ENCODE measurements at regions not wholly inside any gene's neighbourhood (a gene's known extent, or its start where the extent isn't known, plus 50 kb on each side); places are given as distances from the start of the nearest gene placed in this dataset.

DNA sequence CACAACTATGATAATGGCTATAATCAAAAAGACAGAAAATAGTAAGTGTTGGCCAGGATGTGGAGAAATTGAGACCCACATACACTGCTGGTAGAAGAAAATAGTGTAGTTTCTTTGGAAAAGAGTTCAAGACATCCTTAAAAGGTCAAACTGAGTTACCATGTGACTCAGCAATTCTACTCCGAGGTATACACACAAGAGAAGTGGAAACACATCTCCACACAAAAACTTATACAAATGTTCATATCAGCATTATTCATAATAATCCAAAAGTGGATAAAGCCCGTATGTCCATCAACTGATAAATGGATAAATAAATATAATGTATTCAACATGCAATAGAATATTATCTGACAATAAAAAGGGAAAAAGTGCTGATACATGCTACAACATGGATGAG, 532.2 kb downstream of the NR2F1-AS1 start:
- no peak for DNase-seq

DNA sequence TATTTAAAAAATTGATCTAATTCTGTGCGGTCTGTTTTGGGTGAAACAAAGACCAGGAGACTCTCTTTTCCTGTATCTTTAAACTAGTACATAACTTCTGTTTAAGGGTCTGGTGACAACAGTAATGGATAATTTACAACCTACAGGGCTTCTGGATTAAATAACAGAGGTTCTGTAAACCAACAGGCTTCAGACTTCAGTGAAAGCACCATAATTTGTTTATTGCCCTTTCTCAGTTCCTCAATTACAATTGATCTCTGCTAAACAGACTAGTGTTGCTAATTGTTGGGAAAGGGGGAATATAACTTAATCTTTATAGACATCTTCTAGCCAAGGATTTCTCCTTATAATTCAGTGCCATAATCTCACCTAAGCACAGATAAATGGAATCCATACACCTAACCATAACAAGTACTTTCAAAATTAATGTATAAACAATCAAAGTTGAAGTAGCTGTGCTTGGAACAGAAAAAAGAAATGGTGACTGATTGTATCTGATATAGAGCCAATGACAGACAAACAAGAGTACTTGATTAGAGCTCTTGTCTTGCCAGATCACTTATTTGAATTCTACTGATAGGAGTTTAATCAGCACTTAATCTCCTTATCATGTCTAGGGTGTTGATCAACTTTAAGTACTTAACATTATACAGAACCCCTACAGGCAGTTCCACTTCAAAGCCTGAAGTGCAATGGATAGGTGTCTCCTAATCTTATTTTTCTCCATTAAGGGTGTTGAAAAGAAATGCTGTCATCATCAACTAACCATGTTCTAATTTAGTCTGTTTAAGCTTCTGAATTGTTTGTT, 536.0 kb downstream of the NR2F1-AS1 start:
- no peak for DNase-seq

DNA sequence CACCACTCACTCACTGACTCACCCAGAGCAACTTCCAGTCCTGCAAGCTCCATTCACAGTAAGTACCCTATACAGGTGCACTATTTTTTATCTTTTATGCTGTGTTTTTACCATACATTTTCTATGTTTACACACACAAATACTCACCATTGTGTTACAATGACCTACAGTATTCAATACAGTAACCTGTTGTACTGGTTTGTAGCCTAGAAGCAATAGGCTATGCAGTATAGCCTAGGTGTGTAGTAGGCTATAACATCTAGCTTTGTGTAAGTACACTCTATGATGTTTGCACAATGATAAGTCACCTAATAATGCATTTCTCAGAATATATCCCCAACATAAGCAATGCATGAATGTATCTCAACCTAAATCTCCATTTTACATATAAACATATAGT, 541.1 kb downstream of the NR2F1-AS1 start:
- DNase-seq, result no peak

DNA sequence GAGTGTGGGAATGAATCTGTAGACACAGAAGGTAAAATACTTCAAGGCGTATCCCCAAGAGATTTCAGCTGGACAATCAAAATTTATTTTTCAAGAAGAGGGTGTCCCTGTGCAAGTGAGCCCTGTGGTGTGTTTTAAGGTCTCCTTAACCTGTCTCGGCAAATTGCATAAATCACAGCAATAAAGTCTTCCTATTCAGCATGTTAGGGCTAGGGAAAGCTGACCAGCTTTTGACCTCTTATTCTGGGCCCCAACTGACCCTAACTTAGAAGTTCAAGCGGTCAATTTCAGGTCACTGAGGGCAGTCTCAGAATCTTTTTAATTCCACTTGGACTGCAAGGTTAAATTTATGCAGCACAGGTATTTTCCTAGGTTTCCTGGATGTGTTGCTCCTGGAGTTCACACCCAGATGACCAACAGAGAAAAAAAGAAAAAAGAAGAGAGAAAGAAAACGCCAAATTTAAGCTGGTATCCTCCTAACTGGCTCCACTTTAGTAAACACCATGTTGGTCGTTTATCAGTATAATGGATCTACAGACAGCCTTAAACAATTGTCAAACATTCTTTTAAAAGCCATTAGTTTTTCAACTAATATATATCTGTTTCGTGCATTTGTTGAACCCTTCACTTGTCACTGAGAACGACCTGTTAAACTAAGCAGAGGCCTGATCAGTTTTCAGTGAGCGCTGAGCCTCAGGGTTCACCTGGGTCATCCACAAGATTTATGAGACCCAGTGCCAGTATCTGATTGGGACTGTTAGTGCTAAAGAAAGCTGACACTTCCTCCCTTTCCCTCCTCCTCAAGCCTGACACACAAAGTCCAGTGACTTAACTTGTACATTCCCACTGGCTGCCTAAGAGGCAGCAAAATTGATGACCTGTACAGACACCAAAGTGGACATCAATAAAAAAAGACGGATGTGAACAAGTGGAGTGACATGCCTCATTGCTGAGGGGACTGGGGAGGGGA, 546.1 kb downstream of the NR2F1-AS1 start:
- DNase-seq, result no peak

DNA sequence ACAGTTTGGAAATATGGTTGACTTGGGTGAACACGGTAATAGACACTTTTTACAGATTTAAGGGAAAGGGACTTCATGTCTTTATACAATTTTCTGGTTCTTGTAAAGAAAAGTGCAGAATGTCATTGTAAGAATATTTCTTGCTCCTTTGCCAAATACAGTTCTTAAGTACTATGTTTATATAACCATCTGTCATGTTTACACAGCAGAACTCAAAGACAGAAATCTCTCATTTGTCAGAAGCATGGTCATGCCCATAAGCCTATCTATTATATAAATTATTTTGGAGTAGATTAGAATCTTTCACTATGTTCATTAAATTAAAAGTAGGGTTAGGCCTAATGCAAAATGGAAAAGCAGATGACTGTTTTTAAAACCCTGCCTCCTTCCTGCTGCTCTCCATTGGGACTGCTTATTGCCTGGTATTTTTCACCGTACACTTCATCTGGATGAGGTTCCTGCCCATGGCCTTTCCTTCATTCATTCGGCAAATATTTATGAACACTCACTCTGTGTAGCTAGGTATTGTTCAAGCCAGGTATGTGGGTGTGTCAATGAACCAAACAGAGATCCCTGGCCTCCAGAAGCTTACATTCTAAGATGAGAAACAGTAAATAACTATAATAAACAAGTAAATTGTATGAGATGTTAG, 558.1 kb downstream of the NR2F1-AS1 start:
- no peak for DNase-seq

DNA sequence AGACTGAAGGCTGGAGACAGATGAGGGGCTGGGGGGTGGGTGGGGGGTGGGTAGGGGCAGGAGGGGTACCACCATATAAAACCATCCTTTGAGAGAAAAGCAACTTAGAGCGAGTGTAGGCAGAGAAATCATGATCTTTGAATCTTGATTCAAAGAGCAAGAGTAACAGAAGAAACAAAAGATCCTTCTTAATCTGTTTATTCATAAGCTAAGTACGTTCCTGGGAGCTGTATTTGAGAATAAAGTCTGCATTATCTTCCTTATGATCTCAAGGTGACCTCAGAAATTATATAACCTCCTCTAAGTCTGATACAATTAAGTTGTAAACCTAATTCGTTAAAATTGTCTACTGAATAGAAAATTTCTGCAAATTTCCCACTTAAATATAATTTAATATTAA, 558.8 kb downstream of the NR2F1-AS1 start:
- no peak for DNase-seq

DNA sequence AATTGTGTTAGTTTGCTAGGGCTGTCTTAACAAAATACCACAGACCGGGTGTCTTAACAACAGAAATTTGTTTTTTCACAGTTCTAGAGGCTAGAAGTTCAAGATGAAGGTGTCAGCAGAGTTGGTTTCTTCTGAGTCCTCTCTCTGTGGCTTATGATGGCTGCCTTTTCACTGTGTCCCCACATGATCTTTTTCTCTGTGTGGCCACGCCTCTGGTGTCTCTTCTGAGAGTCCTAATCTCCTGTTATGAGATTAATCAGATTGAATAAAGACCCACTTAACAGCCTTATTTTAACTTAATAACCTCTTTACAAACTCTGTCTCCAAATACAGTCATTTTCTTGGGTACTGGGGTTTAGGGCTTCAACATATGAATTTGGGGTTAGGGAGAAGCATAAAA, 561.1 kb downstream of the NR2F1-AS1 start:
- no peak for DNase-seq

DNA sequence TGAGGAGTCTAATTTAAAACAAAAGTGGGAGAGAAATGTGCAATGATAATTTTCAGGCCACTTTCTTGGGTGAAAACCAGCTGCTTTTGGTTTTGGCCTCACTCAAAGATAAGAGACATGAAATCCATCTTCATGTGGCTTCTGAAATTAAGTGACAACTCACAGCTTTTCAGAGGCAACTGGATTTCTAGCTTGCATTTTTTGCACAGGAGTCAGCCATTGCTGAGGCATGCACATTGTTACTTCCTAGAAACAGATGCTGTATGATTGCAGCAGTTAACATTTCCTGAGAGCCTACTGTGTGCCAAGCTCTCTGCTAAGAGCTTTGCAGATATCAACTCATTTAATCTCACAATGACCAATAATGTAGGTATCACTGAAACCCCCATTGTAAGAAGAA, 562.6 kb downstream of the NR2F1-AS1 start:
- DNase-seq, result no peak

DNA sequence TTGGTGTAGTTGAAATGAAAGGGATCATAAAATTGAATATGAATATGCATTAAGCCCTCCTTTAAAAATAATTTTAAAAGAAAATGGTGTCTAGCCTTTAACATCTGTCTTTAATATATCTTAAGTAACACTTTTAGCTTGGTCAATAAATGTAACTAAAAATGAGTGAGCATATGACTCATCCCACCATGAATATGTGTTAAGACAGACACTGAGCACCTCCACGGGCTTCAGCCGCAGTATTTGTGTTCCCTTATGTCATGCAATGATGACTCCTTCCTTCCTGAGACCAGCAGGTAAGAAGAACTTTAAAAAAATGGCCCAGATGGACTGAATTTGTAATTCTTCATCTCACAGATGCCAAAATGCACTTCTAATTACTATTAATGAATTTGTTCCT, 563.2 kb downstream of the NR2F1-AS1 start:
- no peak for DNase-seq

DNA sequence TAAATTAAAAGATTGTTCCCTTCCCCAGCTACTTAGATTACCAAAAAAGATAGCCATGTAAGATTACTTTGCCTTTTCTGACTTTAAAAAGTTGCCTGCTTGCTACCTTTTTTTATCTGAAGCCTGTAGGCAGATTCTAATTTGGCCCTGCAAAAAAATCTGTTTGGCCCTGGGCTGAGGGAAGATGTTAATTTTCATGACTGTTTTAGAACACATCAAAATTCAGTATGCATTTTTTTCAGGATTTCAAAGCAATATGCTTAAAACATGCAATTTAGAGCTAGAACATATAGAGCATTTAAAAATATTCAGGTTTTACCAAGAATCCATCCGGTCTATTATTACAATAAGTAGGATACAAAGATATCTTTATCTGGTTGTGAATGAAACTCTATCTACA, 563.6 kb downstream of the NR2F1-AS1 start:
- DNase-seq, result no peak

DNA sequence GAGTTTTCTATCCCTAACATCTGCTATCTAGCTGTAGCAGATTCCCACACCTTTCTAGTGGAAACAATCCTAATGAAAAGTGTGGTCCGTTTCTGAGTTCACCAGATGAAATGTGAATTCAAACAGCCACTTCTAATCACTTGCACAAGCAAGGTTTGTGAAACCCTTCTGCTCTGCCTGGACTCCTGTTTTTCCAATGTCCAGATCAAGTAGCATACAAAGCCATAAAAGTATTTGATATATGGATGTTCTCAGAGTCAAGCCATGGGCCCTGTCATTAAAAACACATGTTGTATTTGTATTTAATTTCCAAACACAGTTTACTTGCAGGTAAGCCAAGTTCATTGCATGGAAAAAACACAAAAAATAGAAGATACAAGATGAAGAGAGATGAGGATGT, 570.4 kb downstream of the NR2F1-AS1 start:
- DNase-seq, result no peak

DNA sequence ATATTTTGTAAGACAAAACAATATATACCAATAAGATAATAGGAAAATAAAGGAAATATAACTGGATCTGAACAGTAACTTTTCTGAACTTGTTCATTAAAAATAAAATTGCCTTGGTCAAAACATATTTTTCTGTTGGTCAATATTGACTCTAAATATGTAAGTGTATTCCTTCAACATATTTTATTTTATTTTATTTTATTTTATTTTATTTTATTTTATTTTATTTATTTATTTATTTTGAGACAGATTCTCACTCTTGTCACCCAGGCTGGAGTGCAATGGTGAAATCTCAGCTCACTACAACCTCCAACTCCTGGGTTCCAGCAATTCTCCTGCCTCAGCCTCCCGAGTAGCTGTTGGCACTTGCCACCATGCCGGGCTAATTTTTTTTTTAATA, 571.0 kb downstream of the NR2F1-AS1 start:
- no peak for DNase-seq

DNA sequence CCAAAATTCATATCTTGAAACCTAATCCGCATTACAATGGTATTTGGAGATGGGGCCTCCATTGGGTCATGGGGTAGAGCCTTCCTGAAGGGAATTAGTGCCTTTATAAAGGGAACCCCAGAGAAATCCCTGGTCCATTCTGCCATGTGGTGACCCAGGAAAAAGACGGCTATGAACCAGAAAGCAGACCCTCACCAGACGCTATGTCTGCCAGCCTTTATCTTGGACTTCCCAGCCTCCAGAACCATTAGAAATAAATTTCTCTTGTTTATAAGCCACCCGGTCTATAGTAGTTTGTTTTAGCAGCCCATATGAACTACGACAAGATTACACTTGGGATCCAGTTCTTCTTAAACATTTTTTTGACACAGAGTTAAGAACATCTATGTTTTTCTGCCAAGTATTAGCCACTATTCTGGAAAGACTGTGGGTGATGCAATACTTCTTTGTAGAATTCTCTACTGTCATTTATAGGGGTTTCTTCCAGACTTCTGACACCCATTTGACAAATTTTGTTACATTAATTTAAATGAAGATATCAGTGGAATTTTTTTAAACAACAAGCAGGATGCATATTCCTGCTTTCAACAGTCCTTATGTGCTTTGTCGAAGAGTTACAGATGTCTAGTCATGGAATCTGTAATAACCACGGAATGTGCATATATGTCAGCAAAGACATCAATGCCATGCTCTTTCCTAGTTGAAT, 572.4 kb downstream of the NR2F1-AS1 start:
- DNase-seq, result no peak

DNA sequence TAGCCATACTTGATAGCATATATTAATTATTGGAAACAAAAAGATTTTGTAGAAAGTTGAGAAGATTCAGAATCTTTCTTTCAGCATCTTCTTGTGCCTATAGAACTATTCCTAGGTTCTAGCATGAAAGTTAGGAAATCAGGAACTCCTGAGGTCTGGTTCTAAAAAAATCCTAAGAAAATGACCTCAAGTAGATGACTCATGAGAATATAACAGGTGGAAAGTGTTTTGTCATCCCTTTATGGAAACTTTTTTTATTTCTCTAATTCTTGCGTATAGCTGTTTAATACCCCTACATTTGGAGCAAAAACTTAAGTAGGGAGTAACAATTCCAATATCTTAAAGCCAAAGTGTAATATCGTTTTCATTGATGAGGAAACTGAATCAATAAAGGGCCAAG, 574.1 kb downstream of the NR2F1-AS1 start:
- no peak for DNase-seq

DNA sequence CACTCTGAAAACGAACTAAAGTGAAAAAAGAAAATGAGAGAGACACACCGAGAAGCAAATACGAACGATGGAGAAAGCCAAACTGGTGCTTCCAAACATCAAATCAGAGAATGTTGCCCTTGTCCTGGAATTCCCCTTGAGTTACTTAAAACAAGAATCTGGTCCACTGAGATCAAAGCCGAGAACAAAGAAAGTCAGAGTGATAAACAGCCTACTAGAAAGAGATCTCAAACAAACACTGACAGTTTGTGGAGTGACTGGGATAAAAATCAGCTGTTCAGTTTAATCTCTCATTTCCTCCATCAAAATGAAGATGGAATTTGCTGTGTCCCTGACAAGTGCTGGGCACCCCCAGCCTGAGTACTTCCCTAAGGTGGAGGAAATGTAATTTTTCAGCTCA, 582.6 kb downstream of the NR2F1-AS1 start:
- DNase-seq, result no peak

DNA sequence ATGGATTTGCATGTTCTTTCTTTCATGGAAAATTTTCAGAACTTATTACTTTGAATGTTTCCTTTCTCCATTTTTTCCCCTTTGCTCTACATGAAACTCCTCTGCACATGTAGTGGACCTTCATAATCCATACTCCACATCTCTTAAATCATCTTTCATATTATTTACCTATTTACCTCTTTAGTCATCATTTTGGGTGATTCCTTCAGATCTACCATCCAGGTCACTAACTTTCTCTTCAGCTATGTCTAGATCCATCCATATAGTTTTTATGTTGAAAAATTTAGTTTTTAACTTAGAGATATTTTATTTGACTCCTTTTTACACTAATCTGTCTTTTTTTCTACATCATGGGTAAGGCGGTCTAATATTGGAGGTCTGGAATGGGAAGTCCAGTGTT, 586.6 kb downstream of the NR2F1-AS1 start:
- no peak for DNase-seq

DNA sequence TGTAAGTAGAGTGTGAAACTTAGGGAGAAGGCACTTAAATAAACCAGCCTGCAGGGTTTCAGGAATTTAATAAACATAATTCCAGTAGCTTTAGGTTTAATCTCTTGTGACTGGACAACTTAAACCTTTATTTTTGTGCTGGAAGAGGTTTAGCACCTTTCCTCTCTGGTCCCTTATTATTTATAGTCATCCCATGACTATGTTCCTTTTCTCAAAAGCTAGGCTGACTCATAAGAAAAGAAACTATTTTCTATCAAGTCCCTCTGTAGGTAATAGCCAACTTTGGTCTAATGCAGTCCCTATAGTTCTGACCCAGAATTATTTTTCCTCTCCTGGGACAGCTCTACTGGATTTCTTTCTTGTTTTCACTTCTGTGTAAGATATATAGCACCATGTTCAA, 588.9 kb downstream of the NR2F1-AS1 start:
- no peak for DNase-seq

DNA sequence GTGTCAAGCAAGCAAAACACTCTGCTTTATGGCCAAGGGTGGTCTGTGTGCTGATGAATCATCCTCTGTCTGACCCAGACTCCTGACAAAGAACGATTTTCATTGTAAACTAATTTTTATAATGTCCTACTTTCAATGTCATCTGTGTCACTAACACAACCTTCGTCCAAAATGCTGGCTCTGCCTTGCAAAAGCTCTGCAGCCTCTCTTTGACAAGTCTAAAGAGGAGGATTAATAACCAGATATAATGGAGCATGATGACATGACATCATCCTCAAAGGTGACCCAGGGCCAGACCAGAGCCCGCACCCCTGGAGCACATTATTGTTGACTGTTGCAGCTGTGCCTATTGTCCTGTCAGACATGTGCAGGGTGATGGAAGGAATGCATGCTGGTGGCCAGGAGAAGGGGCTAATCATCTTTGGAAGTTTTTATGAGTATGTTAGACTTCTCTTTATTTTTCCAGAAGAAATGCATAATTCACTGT, 589.4 kb downstream of the NR2F1-AS1 start:
- DNase-seq, result peak; percentile 25

DNA sequence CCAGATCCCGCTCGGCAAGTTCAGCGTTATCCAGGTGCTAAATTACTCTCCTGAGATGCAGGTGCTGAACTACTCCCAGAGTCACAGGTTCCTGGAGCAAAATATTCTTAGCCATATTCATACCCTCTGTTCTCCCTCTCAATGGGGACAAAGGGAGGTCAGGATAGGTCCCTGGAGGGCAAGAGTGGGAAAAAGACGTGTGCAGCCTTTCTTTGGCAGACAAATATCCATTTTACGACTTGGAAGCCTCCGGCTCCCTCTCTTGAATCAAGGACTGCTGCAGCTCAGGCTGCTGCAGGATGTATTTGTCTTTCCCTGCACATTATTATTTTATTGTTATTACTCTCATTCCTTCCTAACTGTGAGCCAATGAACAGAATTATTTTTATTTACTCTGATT, 590.2 kb downstream of the NR2F1-AS1 start:
- DNase-seq, result no peak

DNA sequence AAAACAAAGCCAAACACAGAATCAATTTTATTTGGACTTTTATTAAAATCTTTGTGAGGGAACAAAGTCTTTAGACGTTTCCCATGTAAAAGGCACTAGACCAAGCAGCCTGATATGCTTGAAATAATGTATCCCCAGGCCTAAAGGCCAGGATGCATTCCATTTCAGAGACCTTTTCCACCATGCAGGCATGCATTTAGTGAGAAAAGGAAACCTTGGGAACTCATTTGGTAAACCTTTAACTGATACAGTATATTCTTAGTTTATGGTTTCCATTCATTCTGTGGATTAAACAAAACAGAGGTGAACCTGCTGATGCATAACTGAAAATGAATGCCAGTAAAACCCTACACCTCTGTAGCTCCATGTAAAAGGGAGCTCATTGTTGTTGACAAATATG, 600.0 kb downstream of the NR2F1-AS1 start:
- no peak for DNase-seq

DNA sequence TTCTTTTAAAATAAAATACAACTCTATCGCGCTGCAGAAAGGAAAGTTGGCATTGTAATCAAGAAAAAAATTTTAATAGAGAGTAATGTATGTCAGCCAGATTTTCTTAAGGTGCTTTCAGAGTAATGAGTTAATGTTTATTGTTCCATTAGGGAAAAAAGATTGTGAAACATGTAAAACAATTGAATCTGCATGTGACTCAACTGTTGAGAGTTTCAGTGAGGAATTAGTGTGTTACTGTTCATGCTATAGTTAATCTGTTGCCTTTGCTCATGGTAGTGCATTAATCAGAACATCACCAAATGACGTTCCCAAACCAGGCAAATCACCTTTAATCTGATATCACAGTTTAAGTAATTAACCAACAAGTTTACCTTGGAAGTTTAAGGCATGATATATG, 600.5 kb downstream of the NR2F1-AS1 start:
- DNase-seq, result no peak

DNA sequence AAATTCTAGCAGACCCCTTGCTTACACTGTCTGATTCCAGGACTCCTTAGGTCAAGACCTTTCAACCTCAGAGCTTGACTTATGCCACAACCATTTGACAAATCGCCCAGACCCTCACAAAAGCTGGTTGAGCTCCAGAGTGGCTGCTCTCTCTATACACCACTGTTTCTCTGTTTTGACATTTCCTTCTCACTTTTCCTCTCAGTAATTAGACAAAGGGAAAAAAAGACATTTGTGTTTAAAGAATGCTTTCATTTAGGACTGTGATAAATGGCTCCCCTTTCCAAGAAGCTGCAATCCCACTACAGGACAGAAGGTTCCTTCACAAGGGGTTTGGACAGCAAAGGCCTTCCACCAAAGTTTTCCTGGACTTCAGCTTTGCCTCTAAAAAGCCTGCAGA, 601.3 kb downstream of the NR2F1-AS1 start:
- no peak for DNase-seq

Measured in right hindlimb (tissue), 1 donor.